A673 (cell line): ENCODE measurements at regions not wholly inside any gene's neighbourhood (a gene's known extent, or its start where the extent isn't known, plus 50 kb on each side); places are given as distances from the start of the nearest gene placed in this dataset.

ENCODE experiments used
- BruUV-seq: library from RNA; stranded (reverse); fragments of 400-500 nt; replicated peaks from 2 replicates; lab custom pipeline; 2021; lab: Mats Ljungman, UMichigan
- CTCF ChIA-PET: fragments of 300-600 bp; sonication (Branson Sonifier 250); formaldehyde crosslinking; loops from one replicate; lab custom pipeline; 2022; ENCODE audit warnings: antibody characterized with exemption; lab: Charles Lee
- POLR2A ChIA-PET: fragments of 300-600 bp; sonication (Branson Sonifier 250); formaldehyde crosslinking; loops from one replicate; lab custom pipeline; 2022; ENCODE audit warnings: antibody characterized with exemption; ENCODE audit not compliant: low non-redundant PET; lab: Charles Lee
- DNase-seq: peaks from one replicate; pipeline ENCODE4 v3.0.0-alpha.2; 2015; ENCODE audit warnings: low spot score
- H3K27ac ChIP-seq: fragments of 200-600 bp; sonication (generic); 2 replicates; pipeline ENCODE4 v1.5.1; 2016; ENCODE audit warnings: mixed run types, low read depth, mild to moderate bottlenecking, mixed read lengths, antibody characterized with exemption, low read length; ENCODE audit not compliant: poor library complexity, severe bottlenecking
- H3K27me3 ChIP-seq: fragments of 200-600 bp; sonication (generic); replicated peaks from 2 replicates; pipeline ENCODE4 v1.6.1; 2017; ENCODE audit warnings: mixed run types, low read depth, mild to moderate bottlenecking, mixed read lengths, antibody characterized with exemption, low read length; ENCODE audit not compliant: insufficient read depth, poor library complexity
- H3K36me3 ChIP-seq: fragments of 200-600 bp; sonication (generic); 2 replicates; pipeline ENCODE4 v1.6.1; 2016; ENCODE audit warnings: mixed run types, mild to moderate bottlenecking, mixed read lengths, antibody characterized with exemption, low read length; ENCODE audit not compliant: insufficient read depth, poor library complexity, severe bottlenecking
- H3K4me1 ChIP-seq: fragments of 200-600 bp; sonication (generic); 2 replicates; pipeline ENCODE4 v1.6.1; 2017; ENCODE audit warnings: mixed run types, mild to moderate bottlenecking, mixed read lengths, antibody characterized with exemption, low read length; ENCODE audit not compliant: insufficient read depth, poor library complexity, severe bottlenecking
- H3K4me3 ChIP-seq: fragments of 200-600 bp; sonication (generic); 2 replicates; pipeline ENCODE4 v1.5.1; 2016; ENCODE audit warnings: low read depth, mixed run types, mild to moderate bottlenecking, mixed read lengths, low read length; ENCODE audit not compliant: poor library complexity, severe bottlenecking
- H3K9me3 ChIP-seq: fragments of 200-600 bp; sonication (generic); 2 replicates; pipeline ENCODE4 v1.6.1; 2016; ENCODE audit warnings: mixed run types, low read depth, mild to moderate bottlenecking, mixed read lengths, antibody characterized with exemption, low read length; ENCODE audit not compliant: poor library complexity, severe bottlenecking
- CTCF ChIP-seq: fragments of 300-800, 200-600 bp; sonication (generic); conservative IDR thresholded peaks from 2 replicates; pipeline ENCODE4 v1.5.1; 2017; ENCODE audit warnings: low read depth, mild to moderate bottlenecking, antibody characterized with exemption, low read length, moderate library complexity, mixed read lengths
- EZH2 ChIP-seq: fragments of 200-600 bp; sonication (generic); IDR thresholded peaks from 2 replicates; pipeline ENCODE4 v1.6.1; 2017; ENCODE audit warnings: borderline replicate concordance, low read depth, mild to moderate bottlenecking, mixed read lengths, antibody characterized with exemption, low read length; ENCODE audit not compliant: poor library complexity, severe bottlenecking
- intact Hi-C: fragments of 100-400 bp; cut with micrococcal nuclease; formaldehyde crosslinking; loops from one replicate; pipeline ENCODE4 v1.10.0; 2022; ENCODE audit not compliant: unreplicated experiment

GRCh38 chr16:7921345-7921744 lies 588.7 kb downstream of the RBFOX1 start:
- Histone ChIP-seq H3K4me3 (no peak overlapping the region), H3K4me1 (no peaks in the 10 kb centered on the region), H3K36me3 (no peaks in the 10 kb centered on the region), H3K27me3 (no peaks in the 10 kb centered on the region), H3K9me3 (peaks cover 8% of the 10 kb centered on the region), H3K27ac (no peak overlapping the region)
- intact Hi-C loops, result no loop called here
- POLR2A ChIA-PET, result no interaction called here
- TF ChIP-seq CTCF (no peak), EZH2 (no peak)
- CTCF ChIA-PET, result no interaction called here
- no peak for DNase-seq
- no TSS peak for BruUV-seq

GRCh38 chr16:7919782-7920181 lies 587.1 kb downstream of the RBFOX1 start:
- Histone ChIP-seq H3K4me1 (no peaks in the 10 kb centered on the region), H3K27ac (no peak overlapping the region), H3K36me3 (no peaks in the 10 kb centered on the region), H3K9me3 (peaks cover 8% of the 10 kb centered on the region), H3K4me3 (no peak overlapping the region), H3K27me3 (no peaks in the 10 kb centered on the region)
- CTCF ChIA-PET, result no interaction called here
- TF ChIP-seq EZH2 (no peak), CTCF (no peak)
- intact Hi-C loops, result no loop called here
- POLR2A ChIA-PET, result no interaction called here
- no TSS peak for BruUV-seq
- DNase-seq, result no peak

- intact Hi-C loops, result no loop called here
- Histone ChIP-seq H3K4me1 (no peaks in the 10 kb centered on the region), H3K4me3 (no peak overlapping the region), H3K27me3 (no peaks in the 10 kb centered on the region), H3K36me3 (no peaks in the 10 kb centered on the region), H3K27ac (no peak overlapping the region), H3K9me3 (peaks cover 8% of the 10 kb centered on the region)
- no TSS peak for BruUV-seq
- TF ChIP-seq CTCF, result no peak
- TF ChIP-seq EZH2, result no peak
- ChIA-PET CTCF (no interaction called here), POLR2A (no interaction called here)
- no peak for DNase-seq
Observed at GRCh38 chr16:7914748-7915147, 582.1 kb downstream of the RBFOX1 start.
